HUES6 (cell line): ENCODE measurements at regions not wholly inside any gene's neighbourhood (a gene's known extent, or its start where the extent isn't known, plus 50 kb on each side); places are given as distances from the start of the nearest gene placed in this dataset.
"Not testable (repeated sequence)": the region's sequence is repeated elsewhere in the genome, so short reads cannot be mapped to it uniquely, and the experiment has no call there.

Source experiments
- H3K27ac ChIP-seq: 2 replicates; pipeline ENCODE4 v1.7.0; 2013; ENCODE audit warnings: low read depth, mild to moderate bottlenecking, low read length, inconsistent platforms
- H3K27me3 ChIP-seq: 2 replicates; pipeline ENCODE4 v1.6.1; 2013; ENCODE audit warnings: low read length; ENCODE audit not compliant: control insufficient read depth, insufficient read depth
- H3K36me3 ChIP-seq: 2 replicates; pipeline ENCODE4 v1.6.1; 2013; ENCODE audit warnings: low read length; ENCODE audit not compliant: control insufficient read depth, insufficient read depth
- H3K4me1 ChIP-seq: 2 replicates; pipeline ENCODE4 v1.6.1; 2013; ENCODE audit warnings: low read length; ENCODE audit not compliant: control insufficient read depth, insufficient read depth
- H3K4me3 ChIP-seq: 2 replicates; pipeline ENCODE4 v1.5.1; 2013; ENCODE audit warnings: low read depth, low read length
- H3K9ac ChIP-seq: one replicate; pipeline ENCODE4 v1.6.1; 2013; ENCODE audit warnings: mild to moderate bottlenecking, low read length
- H3K9me3 ChIP-seq: 2 replicates; pipeline ENCODE4 v1.6.1; 2013; ENCODE audit warnings: low read depth, low read length; ENCODE audit not compliant: control insufficient read depth, insufficient read depth

DNA sequence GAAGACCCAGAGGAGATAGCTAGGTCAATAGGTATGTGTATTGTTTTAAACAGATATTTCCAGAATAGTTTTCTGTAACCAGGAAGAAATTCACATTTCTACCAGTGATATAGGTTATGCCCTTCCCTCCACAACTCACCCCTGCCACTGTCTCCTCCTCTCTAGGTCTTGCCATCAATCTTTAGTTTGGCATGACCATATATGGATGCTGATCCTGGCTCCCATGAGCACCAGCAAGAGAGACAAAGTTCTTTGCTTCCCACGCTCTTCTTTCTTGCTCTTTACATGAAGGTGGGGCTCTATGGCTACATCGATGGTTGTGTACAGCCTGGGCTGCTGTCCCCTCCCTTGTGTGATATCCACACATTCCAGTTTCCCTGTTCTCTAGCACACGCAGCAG, 459.4 kb upstream of the ID4 start:
- Histone ChIP-seq H3K4me1 (peaks cover 8% of the 10 kb centered on the region; the same call in 1 of the 2 replicates), H3K9ac (no peak overlapping the region), H3K9me3 (no peaks in the 10 kb centered on the region), H3K4me3 (no peak overlapping the region), H3K36me3 (no peaks in the 10 kb centered on the region), H3K27ac (no peak overlapping the region), H3K27me3 (no peaks in the 10 kb centered on the region)

DNA sequence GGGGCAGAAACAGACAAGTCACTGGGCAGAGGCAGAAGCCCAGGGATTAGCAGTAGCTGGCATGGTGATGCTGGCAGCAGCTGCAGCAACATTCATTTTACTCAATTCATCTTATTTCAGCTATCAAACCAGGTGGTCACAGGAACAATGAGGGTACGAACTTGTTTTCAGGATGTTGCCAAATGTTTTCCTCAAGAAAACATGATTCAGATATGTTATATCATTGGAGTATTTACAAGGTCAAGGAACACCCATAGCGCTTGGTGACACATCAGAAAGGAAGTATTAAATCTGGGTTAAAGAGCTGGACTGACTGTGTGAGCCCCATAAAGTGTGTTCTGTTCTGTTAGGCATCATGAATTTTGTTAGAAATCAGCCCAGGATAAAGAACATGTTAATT, 456.9 kb upstream of the ID4 start:
- Histone ChIP-seq H3K36me3 (no peaks in the 10 kb centered on the region), H3K27me3 (no peaks in the 10 kb centered on the region), H3K4me3 (no peak overlapping the region), H3K4me1 (peaks cover 8% of the 10 kb centered on the region; the same call in 1 of the 2 replicates), H3K9ac (no peak overlapping the region), H3K27ac (no peak overlapping the region), H3K9me3 (0 out of 2 replicates have a peak, but pooled peaks cover 7% of the 10 kb centered on the region)

DNA sequence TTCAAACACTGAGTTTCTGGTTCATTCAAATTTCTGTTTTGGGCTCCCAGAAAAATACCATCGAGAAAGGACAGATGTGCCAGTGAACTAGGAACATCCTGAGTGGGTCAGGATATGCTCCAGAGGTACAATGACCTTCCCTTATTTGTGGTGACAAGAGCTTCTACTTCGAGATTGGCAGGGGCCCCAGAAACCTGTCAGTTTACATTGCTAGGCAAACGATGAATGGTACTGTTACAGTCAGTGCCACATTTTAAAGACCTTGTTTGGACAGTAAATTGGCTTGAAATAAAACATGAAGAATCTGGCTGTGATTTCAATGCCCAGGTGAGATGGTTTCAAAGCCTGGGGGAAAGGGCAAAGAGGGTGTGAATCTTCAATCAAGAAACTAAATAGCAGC, 454.5 kb upstream of the ID4 start:
- Histone ChIP-seq H3K4me1 (peaks cover 8% of the 10 kb centered on the region; the same call in 1 of the 2 replicates), H3K36me3 (no peaks in the 10 kb centered on the region), H3K4me3 (no peak overlapping the region), H3K9ac (no peak overlapping the region), H3K9me3 (0 out of 2 replicates have a peak, but pooled peaks cover 7% of the 10 kb centered on the region), H3K27me3 (no peaks in the 10 kb centered on the region), H3K27ac (no peak overlapping the region)

DNA sequence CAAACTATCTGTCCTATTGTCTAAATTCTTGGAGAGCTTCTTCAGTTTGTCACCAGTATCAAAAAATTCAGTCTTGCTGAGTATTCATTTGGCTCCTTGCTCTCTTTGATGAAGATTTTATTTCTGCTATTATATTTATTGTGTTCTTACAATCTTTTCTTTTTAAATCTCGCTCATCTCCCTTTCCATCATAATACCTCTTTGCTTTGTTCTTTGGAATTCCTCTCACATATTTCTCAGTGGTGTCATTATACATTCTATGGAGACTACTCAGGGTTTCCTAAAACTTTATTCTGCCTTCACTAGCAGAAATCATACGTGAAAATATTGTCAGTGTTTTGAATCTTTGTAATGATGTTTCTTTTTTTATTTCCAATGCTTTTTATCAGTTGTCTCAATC, 445.2 kb upstream of the ID4 start:
- no peaks in the 10 kb centered on the region for H3K4me1 ChIP-seq
- H3K9ac ChIP-seq: no peak overlapping the region
- H3K36me3 ChIP-seq: no peaks in the 10 kb centered on the region
- no peaks in the 10 kb centered on the region for H3K27me3 ChIP-seq
- H3K27ac ChIP-seq: no peak overlapping the region
- H3K9me3 ChIP-seq: no peaks in the 10 kb centered on the region
- no peak overlapping the region for H3K4me3 ChIP-seq

DNA sequence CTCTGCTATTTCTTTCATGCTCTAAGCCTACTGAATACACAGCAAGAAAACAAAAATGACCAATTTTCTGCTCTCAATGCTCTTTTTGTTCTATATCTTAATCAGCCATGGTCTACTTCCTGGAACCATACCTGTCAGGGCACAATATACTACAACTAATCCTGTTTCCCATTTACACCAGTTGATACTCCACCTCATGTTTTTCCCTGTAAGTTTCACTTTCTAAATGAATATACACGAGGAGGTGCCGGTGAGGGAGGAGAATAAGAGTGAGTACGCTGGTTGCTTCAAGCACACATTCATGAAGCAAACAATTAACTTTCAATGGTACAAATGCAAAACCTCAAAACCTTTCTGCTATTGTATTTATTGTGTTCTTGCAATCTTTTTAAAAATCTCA, 443.1 kb upstream of the ID4 start:
- no peak overlapping the region for H3K27ac ChIP-seq
- no peaks in the 10 kb centered on the region for H3K36me3 ChIP-seq
- H3K4me3 ChIP-seq: no peak overlapping the region
- no peak overlapping the region for H3K9ac ChIP-seq
- H3K9me3 ChIP-seq: no peaks in the 10 kb centered on the region
- H3K27me3 ChIP-seq: no peaks in the 10 kb centered on the region
- H3K4me1 ChIP-seq: no peaks in the 10 kb centered on the region

DNA sequence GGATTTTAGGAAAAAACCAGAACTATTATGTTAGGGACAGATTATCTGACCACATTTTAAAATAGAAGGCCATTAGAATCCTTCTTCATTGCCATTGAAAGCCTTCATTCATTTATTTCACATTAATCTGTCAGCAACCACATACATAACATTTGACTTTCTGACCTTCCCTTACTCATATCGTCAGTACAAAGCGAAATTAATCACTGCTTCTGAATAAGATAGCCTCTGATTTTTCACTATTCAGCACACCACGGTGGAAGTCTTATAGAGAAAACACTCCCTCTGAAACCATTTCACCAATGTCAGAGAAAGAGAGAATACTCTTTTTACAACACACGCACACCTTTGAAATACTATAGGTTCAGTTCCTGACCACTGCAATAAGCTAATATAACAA, 442.5 kb upstream of the ID4 start:
- H3K9me3 ChIP-seq: no peaks in the 10 kb centered on the region
- H3K9ac ChIP-seq: no peak overlapping the region
- H3K4me1 ChIP-seq: no peaks in the 10 kb centered on the region
- no peaks in the 10 kb centered on the region for H3K36me3 ChIP-seq
- no peak overlapping the region for H3K27ac ChIP-seq
- H3K4me3 ChIP-seq: no peak overlapping the region
- no peaks in the 10 kb centered on the region for H3K27me3 ChIP-seq

DNA sequence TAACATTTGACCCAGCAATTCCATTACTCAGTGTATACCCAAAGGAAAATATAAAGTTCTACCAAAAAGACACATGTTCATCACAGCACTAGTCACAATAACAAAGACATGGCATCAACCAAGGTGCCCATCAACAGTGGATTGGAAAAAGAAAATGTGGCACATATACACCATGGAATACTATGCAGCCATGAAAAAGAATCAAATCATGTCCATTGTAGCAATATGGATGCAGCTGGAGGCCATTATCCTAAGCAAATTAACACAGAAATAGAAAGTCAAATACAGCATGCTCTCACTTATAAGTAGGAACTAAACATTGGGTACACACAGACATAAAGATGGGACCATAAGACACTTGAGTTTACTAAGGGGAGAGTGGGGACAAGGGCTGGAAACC, 441.9 kb upstream of the ID4 start:
- H3K36me3 ChIP-seq: no peaks in the 10 kb centered on the region
- no peaks in the 10 kb centered on the region for H3K4me1 ChIP-seq

DNA sequence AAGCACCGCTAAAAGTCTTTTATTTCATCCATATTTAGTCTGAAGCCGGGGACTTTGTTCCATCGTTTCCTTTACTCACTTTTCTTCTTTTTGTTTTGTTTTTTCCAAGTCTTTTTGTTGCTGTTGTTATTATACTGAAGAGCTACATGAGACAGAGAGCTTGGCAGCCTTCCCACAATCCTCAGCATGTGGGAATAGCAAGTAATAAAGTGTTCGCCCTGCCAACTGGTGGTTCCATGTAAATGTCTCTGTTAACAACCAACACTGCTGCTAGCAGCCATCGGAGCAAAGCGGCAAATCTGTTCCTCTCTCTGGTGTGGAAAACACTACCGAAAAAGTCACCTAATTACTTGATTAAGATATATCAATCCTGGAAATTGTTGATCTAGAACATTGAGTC, 437.8 kb upstream of the ID4 start:
- no peak overlapping the region for H3K9ac ChIP-seq
- H3K4me3 ChIP-seq: no peak overlapping the region
- H3K27me3 ChIP-seq: no peaks in the 10 kb centered on the region
- no peaks in the 10 kb centered on the region for H3K4me1 ChIP-seq
- peaks cover 9% of the 10 kb centered on the region for H3K9me3 ChIP-seq
- H3K36me3 ChIP-seq: no peaks in the 10 kb centered on the region
- H3K27ac ChIP-seq: no peak overlapping the region

More for the DNA sequence above, 441.9 kb upstream of the ID4 start:
- no peak overlapping the region for H3K4me3 ChIP-seq
- H3K27ac ChIP-seq: no peak overlapping the region
- no peaks in the 10 kb centered on the region for H3K9me3 ChIP-seq
- H3K27me3 ChIP-seq: no peaks in the 10 kb centered on the region
- no peak overlapping the region for H3K9ac ChIP-seq

DNA sequence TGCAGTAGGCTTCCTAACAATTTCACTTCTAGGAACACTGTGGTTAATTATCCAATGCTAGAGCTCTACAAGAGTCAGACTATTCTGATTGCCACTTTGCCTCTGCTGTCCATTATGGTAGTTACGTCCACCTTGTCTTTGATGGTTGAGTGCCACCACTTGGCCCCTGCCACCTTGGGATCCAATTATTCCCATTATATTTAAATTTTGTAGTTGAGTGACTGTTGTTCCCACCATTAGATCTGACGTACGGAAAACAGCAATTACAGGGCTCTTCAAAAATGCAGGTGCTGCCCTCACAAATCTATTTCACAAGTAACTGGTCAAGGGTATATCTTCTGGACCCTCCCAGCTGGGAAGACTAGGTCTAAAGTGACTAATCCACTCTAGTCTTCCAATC, 432.3 kb upstream of the ID4 start:
- H3K4me3 ChIP-seq, H3K9ac ChIP-seq, H3K27ac ChIP-seq, H3K4me1 ChIP-seq, H3K27me3 ChIP-seq, H3K36me3 ChIP-seq: not testable (repeated sequence)
- H3K9me3 ChIP-seq: peaks cover 23% of the 10 kb centered on the region

DNA sequence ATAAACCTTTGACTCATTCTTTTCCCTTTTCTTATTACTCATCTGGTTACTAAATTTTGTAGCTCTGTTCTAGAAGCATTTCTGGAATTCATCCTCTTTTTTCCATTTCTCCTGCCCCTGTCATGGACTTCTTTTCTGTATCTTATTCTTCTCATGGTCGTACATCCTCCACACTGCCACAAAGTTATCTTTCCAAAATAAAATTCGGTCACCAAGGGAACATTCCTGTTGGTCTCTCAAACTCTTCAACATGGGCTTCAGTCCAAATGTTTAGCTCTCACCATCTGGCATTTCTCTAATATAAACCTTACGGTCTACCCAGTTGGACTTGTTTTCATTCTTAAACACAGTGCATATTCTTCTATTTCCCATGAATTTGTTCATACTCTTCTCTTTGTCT, 428.8 kb upstream of the ID4 start:
- no peaks in the 10 kb centered on the region for H3K36me3 ChIP-seq
- H3K27ac ChIP-seq: no peak overlapping the region
- H3K27me3 ChIP-seq: no peaks in the 10 kb centered on the region
- peaks cover 23% of the 10 kb centered on the region for H3K9me3 ChIP-seq
- no peak overlapping the region for H3K4me3 ChIP-seq
- H3K9ac ChIP-seq: no peak overlapping the region
- H3K4me1 ChIP-seq: no peaks in the 10 kb centered on the region

DNA sequence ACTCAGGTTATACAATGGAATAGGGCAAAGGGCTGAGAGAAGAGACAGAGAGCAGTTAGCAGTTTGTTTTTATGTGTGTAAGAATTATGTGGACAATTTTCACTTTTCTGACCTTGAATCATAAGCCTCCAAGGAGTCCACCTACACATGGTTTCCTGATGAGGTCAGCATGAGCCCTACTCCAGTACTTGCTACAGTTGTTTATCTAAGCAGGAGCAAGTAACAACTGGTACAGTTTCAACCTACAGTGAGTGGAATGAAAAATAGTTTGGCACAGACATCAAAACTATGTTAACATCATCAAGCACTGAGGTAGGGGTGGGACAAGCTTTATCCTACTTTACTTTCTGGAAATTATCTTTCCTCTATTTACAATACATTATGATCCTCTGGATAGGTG, 426.7 kb upstream of the ID4 start:
- Histone ChIP-seq H3K9me3 (peaks cover 4% of the 10 kb centered on the region), H3K4me1 (no peaks in the 10 kb centered on the region), H3K36me3 (no peaks in the 10 kb centered on the region), H3K4me3 (no peak overlapping the region), H3K27ac (no peak overlapping the region), H3K27me3 (no peaks in the 10 kb centered on the region), H3K9ac (no peak overlapping the region)

DNA sequence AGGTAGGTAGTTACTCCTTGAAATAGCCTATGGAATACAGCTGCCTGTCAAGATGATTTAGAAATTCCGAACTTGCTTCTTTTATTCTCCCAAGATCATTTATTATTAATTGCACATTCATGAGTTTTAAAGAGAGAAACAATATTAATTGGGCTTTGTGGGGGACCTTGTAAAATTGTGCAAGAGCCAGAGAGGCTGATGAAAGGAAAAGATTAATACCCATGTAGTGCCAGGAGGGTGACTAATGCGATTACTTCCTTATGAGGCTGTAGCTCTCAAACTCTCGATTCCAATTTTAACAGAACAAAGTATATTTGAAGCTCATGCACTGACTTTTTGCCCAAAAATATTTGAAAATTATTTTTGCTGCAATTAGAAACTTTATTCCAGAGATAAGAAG, 423.8 kb upstream of the ID4 start:
- Histone ChIP-seq H3K36me3 (no peaks in the 10 kb centered on the region), H3K27ac (no peak overlapping the region), H3K27me3 (no peaks in the 10 kb centered on the region), H3K4me1 (no peaks in the 10 kb centered on the region), H3K9ac (no peak overlapping the region), H3K9me3 (peaks cover 3% of the 10 kb centered on the region; the same call in 1 of the 2 replicates), H3K4me3 (no peak overlapping the region)
